Activated T-cell treated with anti-CD3 and anti-CD28 coated beads for 48 hours (primary cell): ENCODE measurements at regions not wholly inside any gene's neighbourhood (a gene's known extent, or its start where the extent isn't known, plus 50 kb on each side); places are given as distances from the start of the nearest gene placed in this dataset.

Source experiments
- DNase-seq: peaks from one replicate; pipeline ENCODE4 v3.0.0-alpha.2; 2020; ENCODE audit warnings: low read depth

- DNase-seq: no peak
These were observed 74.9 kb downstream of the MIAT start for GRCh38 chr22:26732284-26732683.

- no peak for DNase-seq
These were observed 77.1 kb downstream of the MIAT start for GRCh38 chr22:26734339-26735018.

DNA sequence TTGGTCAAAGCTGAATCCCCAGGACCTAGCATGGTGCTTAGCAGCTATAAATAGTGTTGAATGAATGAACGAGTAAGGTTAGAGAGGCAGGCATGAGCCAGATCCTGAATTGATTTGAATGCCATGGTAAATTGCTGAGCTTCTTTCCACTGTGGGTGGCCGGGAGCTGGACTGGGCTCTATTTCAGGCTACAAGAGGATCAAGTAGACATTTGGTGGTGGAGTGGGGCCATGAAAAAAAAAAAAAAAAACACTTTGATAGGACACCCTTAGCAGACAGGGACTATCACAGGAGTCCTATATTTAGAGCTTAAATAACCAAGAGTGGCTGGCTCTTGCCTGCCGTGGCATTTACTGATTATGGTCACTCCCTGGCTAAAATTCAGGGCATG is 77.6 kb downstream of the MIAT start:
- DNase-seq: no peak

- no peak for DNase-seq
These were observed 79.9 kb downstream of the MIAT start for GRCh38 chr22:26737262-26737661.

- DNase-seq: no peak
These were observed 82.9 kb downstream of the MIAT start for GRCh38 chr22:26740253-26740652.

DNA sequence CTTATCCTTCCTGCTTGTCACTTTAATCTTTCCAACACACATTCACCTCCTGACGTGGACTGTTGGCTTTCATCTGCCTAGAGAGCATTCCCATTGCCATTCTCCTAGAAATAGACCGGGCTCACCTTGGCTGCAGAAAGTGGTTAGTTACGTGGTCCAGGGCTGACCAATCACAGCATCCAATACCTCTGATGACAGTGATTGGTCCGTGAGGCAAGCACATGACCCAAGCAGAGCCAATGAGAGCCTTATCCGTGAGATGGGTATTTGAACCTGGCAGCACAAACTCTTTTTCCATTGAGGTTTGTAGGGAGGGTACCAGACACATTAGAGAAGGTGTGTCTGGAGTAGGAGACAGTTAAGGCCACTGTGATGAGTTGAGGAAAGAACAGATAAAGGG is 85.8 kb downstream of the MIAT start:
- DNase-seq: no peak

GRCh38 chr22:26744892-26745808 is 87.8 kb downstream of the MIAT start:
- DNase-seq: no peak

DNA sequence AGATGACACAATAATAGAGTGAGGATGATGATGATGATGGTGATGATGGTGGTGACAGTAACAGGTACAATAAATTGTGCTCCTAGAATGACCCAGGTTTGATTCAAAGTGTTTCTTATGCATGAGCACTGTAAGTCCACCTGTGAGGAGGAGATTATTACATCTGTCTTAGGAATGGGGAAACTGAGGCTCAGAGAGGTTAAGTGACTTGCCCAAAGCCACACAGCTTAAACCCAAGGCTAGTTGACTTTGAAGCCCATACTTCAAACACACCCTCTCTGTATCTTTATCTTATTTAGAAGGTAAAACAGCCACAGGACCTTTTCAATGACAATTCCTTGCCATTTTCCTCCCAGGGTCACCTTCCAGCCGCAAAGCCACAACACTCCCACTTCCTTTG is 88.9 kb downstream of the MIAT start:
- DNase-seq: no peak

- no peak for DNase-seq
These were observed 91.5 kb downstream of the MIAT start for GRCh38 chr22:26748845-26749244.

- no peak for DNase-seq
These were observed 93.8 kb downstream of the MIAT start for GRCh38 chr22:26751217-26751616.

- DNase-seq: no peak
These were observed 95.9 kb downstream of the MIAT start for GRCh38 chr22:26753125-26753862.

GRCh38 chr22:26756675-26757293 is 99.4 kb downstream of the MIAT start:
- peak; percentile 49 for DNase-seq

- DNase-seq: no peak
These were observed 100.1 kb downstream of the MIAT start for GRCh38 chr22:26757496-26757895.

- no peak for DNase-seq
These were observed 105.4 kb downstream of the MIAT start for GRCh38 chr22:26762503-26763472.

GRCh38 chr22:26763633-26764361 is 106.4 kb downstream of the MIAT start:
- DNase-seq: no peak

GRCh38 chr22:26766510-26767350 is 109.3 kb downstream of the MIAT start:
- DNase-seq: no peak

DNA sequence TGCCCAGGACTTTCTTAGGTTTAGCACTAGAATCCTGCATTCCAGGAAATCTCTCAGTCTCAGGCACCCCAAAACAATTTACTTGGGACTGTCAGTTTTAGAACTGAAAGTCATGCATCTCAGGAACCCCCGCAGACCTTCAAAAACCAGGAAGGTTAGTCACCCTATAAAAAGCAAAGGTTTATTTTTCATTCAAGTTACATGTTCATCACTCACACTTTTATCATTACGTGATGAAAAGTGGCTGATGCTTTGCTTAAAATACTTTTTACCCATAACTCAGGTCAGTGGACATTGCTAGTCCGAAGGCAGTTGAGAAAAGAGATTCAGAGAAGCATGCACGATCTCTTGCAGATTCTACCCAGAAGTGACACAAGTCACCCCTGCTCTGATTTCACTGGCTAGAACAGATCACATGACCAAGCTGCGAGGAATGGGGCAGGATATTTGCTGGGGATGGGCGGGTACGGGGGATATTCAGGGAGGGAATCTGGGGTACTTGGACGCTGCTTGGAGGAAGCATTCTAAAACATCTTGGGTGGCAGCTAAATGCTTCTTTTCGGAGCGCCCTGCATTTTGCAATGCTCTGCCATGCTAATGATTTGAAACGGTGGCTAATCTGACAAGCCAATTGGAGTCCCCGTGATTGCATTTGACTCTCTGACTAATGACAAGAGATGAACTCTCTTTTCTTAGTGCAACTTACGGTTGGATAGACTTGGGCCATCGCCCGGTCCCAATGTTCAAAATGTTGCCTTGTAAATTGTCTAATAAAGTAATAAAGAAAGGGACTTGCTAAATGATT is 110.2 kb downstream of the MIAT start:
- no peak for DNase-seq

- DNase-seq: no peak
These were observed 110.7 kb downstream of the MIAT start for GRCh38 chr22:26768156-26768515.

- DNase-seq: no peak
These were observed 111.6 kb downstream of the MIAT start for GRCh38 chr22:26768952-26769351.
